ENCODE measurements at regions not wholly inside any gene's neighbourhood (a gene's known extent, or its start where the extent isn't known, plus 50 kb on each side); places are given as distances from the start of the nearest gene placed in this dataset.

DNA sequence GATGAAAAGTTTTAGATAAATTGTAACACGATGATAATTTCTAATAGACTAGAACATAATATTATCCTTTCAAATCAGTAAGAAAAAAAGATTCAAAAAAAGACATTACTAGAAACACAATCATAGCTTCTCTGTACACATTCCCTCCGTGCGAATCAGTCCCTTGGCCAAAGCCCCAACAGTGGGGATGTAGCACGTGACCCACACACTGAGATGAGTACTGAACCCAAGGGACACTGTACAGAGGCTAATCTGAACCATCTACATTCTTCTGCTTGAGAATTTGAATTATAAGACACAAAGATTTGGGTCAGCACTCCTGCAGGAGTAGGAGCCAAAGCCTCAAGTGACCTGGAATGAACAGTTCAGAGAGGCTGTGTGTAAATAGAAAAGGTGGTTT, 353.7 kb downstream of the INSC start:
- TF ChIP-seq, protein P1, sequence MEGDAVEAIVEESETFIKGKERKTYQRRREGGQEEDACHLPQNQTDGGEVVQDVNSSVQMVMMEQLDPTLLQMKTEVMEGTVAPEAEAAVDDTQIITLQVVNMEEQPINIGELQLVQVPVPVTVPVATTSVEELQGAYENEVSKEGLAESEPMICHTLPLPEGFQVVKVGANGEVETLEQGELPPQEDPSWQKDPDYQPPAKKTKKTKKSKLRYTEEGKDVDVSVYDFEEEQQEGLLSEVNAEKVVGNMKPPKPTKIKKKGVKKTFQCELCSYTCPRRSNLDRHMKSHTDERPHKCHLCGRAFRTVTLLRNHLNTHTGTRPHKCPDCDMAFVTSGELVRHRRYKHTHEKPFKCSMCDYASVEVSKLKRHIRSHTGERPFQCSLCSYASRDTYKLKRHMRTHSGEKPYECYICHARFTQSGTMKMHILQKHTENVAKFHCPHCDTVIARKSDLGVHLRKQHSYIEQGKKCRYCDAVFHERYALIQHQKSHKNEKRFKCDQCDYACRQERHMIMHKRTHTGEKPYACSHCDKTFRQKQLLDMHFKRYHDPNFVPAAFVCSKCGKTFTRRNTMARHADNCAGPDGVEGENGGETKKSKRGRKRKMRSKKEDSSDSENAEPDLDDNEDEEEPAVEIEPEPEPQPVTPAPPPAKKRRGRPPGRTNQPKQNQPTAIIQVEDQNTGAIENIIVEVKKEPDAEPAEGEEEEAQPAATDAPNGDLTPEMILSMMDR (IDR thresholded peaks at IDR 0.05) = no peak
- no peak for TF ChIP-seq POLR2A (IDR thresholded peaks at IDR 0.05)
